HepG2 (cell line): ENCODE measurements at regions not wholly inside any gene's neighbourhood (a gene's known extent, or its start where the extent isn't known, plus 50 kb on each side); places are given as distances from the start of the nearest gene placed in this dataset. TPM values are rescaled to one million over a fixed set of nuclear protein-coding genes. Genes with fewer than 3 reads are reported as not detected.

Experiments used
- ATAC-seq: fragments of 200-7000 bp; cut with Tn5 transposase; 3 replicates; pipeline ENCODE4 v1.9.1; 2020; ENCODE audit warnings: mild to moderate bottlenecking, moderate library complexity
- BruUV-seq: library from RNA; stranded (reverse); fragments of 400-500 nt; replicated peaks from 2 replicates; lab custom pipeline; 2021; lab: Mats Ljungman, UMichigan
- CTCF ChIA-PET: fragments of 300-600 bp; formaldehyde crosslinking; extraction: SDS; loops from one replicate; lab custom pipeline; 2021; ENCODE audit warnings: low total read pairs, inconsistent platforms, low intra/inter-chr PET ratio; lab: Yijun Ruan, JAX
- POLR2A ChIA-PET: fragments of 350-600 bp; sonication (Branson Sonifier 250); formaldehyde crosslinking; loops from one replicate; lab custom pipeline; 2020; ENCODE audit warnings: antibody characterized with exemption, inconsistent platforms; lab: Yijun Ruan, JAX
- DNase-seq: peaks from one replicate; pipeline ENCODE4 v3.0.0-alpha.2; 2015; ENCODE audit warnings: low spot score
- FAIRE-seq: peaks from 3 replicates; lab custom pipeline; 2011; peaks lifted over from hg19 to GRCh38; lab: Jason Lieb, UNC
- H2AFZ ChIP-seq: one replicate; pipeline ENCODE4 v1.6.1; 2011; ENCODE audit warnings: low read length, inconsistent platforms
- H3K27ac ChIP-seq: fragments of 300-600 bp; 3 replicates; pipeline ENCODE4 v1.8.0; 2011; ENCODE audit warnings: mixed run types, mild to moderate bottlenecking, mixed read lengths, low read length, inconsistent platforms; ENCODE audit not compliant: insufficient read depth; ENCODE audit errors: extremely low read length
- H3K27me3 ChIP-seq, 2 experiments: fragments of 200-600 bp in 1 of 2; 2 replicates in 1 of 2; 3 replicates in 1 of 2; pipeline versions ENCODE4 v1.6.0 to v1.8.0; 2011; ENCODE audit warnings: low read length in 2 of 2, mild to moderate bottlenecking in 2 of 2, moderate library complexity in 2 of 2, inconsistent platforms in 1 of 2; ENCODE audit not compliant: insufficient read depth in 2 of 2, control insufficient read depth in 1 of 2
- H3K36me3 ChIP-seq, 2 experiments: fragments of 200-600 bp in 1 of 2; replicated peaks in 1 of 2; 2 replicates in 1 of 2; 3 replicates in 1 of 2; pipeline versions ENCODE4 v1.5.1 to v1.8.0; 2011; ENCODE audit warnings: low read length in 2 of 2, inconsistent platforms in 1 of 2; ENCODE audit not compliant: insufficient read depth in 2 of 2, control insufficient read depth in 1 of 2
- H3K4me1 ChIP-seq: 2 replicates; pipeline ENCODE4 v1.5.1; 2012; ENCODE audit warnings: low read length, inconsistent platforms; ENCODE audit not compliant: insufficient read depth
- H3K4me2 ChIP-seq: 2 replicates; pipeline ENCODE4 v1.6.0; 2011; ENCODE audit warnings: low read depth, low read length, inconsistent platforms
- H3K4me3 ChIP-seq, 3 experiments: fragments of 200-600 bp in 1 of 3; sonication (generic), shearing (Covaris generic) in 1 of 3; replicated peaks in 1 of 3; 2 replicates each; pipeline ENCODE4 v1.5.1; 2011 to 2016; ENCODE audit warnings: low read length in 3 of 3, inconsistent platforms in 2 of 3, low read depth in 2 of 3, mild to moderate bottlenecking in 2 of 3, control low read depth in 1 of 3, mixed read lengths in 1 of 3; ENCODE audit not compliant: insufficient read depth in 1 of 3
- H3K79me2 ChIP-seq: one replicate; pipeline ENCODE4 v1.6.1; 2011; ENCODE audit warnings: low read length, inconsistent platforms; ENCODE audit not compliant: insufficient read depth
- H3K9ac ChIP-seq: 2 replicates; pipeline ENCODE4 v1.6.0; 2011; ENCODE audit warnings: mild to moderate bottlenecking, low read depth, low read length, inconsistent platforms; ENCODE audit not compliant: insufficient read depth
- H3K9me3 ChIP-seq: 2 replicates; pipeline ENCODE4 v1.5.1; 2012; ENCODE audit warnings: mild to moderate bottlenecking, low read length
- H4K20me1 ChIP-seq: 2 replicates; pipeline ENCODE4 v1.6.0; 2011; ENCODE audit warnings: inconsistent platforms, mild to moderate bottlenecking, low read length, moderate library complexity; ENCODE audit not compliant: insufficient read depth
- FOXO1 ChIP-seq: sonication (generic); formaldehyde crosslinking; IDR thresholded peaks from 2 replicates; pipeline ENCODE4 v1.4.0; 2020; ENCODE audit warnings: missing genetic modification reagents
- GLI4 ChIP-seq: sonication (generic); formaldehyde crosslinking; IDR thresholded peaks from 2 replicates; pipeline ENCODE4 v1.5.1; 2020; ENCODE audit warnings: missing genetic modification reagents, mild to moderate bottlenecking, moderate library complexity, borderline replicate concordance
- MTF2 ChIP-seq: sonication (generic); formaldehyde crosslinking; IDR thresholded peaks from 2 replicates; pipeline ENCODE4 v1.5.0; 2020; ENCODE audit warnings: missing genetic modification reagents, borderline replicate concordance
- RBAK ChIP-seq: sonication (generic); formaldehyde crosslinking; IDR thresholded peaks from 2 replicates; pipeline ENCODE4 v1.5.1; 2020; ENCODE audit warnings: mild to moderate bottlenecking, missing genetic modification reagents
- TOE1 ChIP-seq: sonication (generic); formaldehyde crosslinking; IDR thresholded peaks from 2 replicates; pipeline ENCODE4 v1.4.0; 2020; ENCODE audit warnings: mild to moderate bottlenecking, missing genetic modification reagents
- ZNF790 ChIP-seq: sonication (generic); formaldehyde crosslinking; IDR thresholded peaks from 2 replicates; pipeline ENCODE4 v1.8.0; 2022; ENCODE audit warnings: missing genetic modification reagents, mild to moderate bottlenecking, borderline replicate concordance
- WGBS: methylation state at CpG from one replicate; pipeline ENCODE4 v1.1.6; 2017; ENCODE audit warnings: low lambda C conversion rate; 5-methylcytosine and 5-hydroxymethylcytosine counted together
- in situ Hi-C: cut with HindIII; loops from 2 replicates; pipeline ENCODE4 v1.10.0; 2017; ENCODE audit warnings: low pct_unique_long_range_greater_than_20kb; ENCODE audit not compliant: extremely low pct_ligation_motif_present
- intact Hi-C: fragments of 100-400 bp; cut with micrococcal nuclease; formaldehyde crosslinking; loops from one replicate; pipeline ENCODE4 v1.10.0; 2022; ENCODE audit not compliant: unreplicated experiment
- microRNA-seq: library from miRNA; unstranded; fragments of <30 nt; microRNA quantifications from one replicate; pipeline ENCODE4, GENCODE V29; 2020
- small RNA-seq, 3 experiments: library from RNA; depleted of rRNA; stranded (forward); fragments of <200 nt; gene quantifications; one replicate each; pipeline ENCODE3, GENCODE V24; 2012; ENCODE audit warnings: low read depth in 2 of 3, low replicate concordance in 1 of 3; ENCODE audit not compliant: insufficient read length in 3 of 3, insufficient read depth in 2 of 3

DNA sequence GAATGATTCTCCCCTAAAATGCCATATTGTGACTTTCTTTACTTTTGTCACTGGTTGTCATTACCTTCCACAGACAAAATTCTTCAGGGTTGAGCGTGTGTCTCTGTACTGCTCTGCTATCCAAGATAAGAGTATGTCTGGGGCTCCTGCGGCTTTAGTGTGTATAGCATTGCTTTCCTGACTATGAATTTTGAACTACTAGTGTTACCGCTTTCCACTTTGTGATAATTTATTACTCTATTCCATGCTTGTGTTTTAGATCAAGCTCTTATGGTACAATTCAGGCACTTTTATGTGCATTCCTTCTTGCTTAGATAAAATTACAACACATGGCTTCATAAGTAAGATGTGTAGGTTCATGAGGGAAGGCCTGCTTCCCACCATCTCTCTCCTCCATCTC, 51.5 kb upstream of the MEF2C start:
- BruUV-seq, result no TSS peak
- DNase-seq (no peak), ATAC-seq (no peak), FAIRE-seq (no peak)
- Histone ChIP-seq H3K9ac (no peak overlapping the region), H3K9me3 (no peaks in the 10 kb centered on the region), H4K20me1 (no peaks in the 10 kb centered on the region), H3K4me1 (no peaks in the 10 kb centered on the region), H2AFZ (no peak overlapping the region), H3K36me3 (no peaks in the 10 kb centered on the region), H3K27ac (no peak overlapping the region), H3K4me3 (no peak overlapping the region), H3K27me3 (no peaks in the 10 kb centered on the region), H3K4me2 (no peak overlapping the region), H3K79me2 (no peaks in the 10 kb centered on the region)
- intact Hi-C loops, result no loop called here
- POLR2A ChIA-PET, result no interaction called here
- in situ Hi-C loops, result no loop called here
- CTCF ChIA-PET, result no interaction called here
- TF ChIP-seq TOE1 (CRISPR knock-in tag) (no peak), ZNF790 (CRISPR knock-in tag) (no peak), MTF2 (CRISPR knock-in tag) (no peak), GLI4 (CRISPR knock-in tag) (no peak), FOXO1 (CRISPR knock-in tag) (no peak), RBAK (no peak)
- WGBS, result 3% methylated on average over 3 of the region's 3 CpGs

Small RNAs in the stretch of these regions (microRNA-seq; reads per million reads assigned to microRNA genes)
- not detected for gene MIR3660

Small RNAs in the stretch of these regions (small RNA-seq; reads per million reads assigned to genes)
- 0 reads per million in 3 experiments for gene MIR3660
